ENCODE measurements at regions not wholly inside any gene's neighbourhood (a gene's known extent, or its start where the extent isn't known, plus 50 kb on each side); places are given as distances from the start of the nearest gene placed in this dataset.

- TF ChIP-seq CTCF (IDR thresholded peaks at IDR 0.05; ENCODE audit: low read depth, low read length, missing input control) (no peak), GABPA (IDR thresholded peaks at IDR 0.05 in 1 of 2, conservative IDR thresholded peaks at IDR 0.05 in 1 of 2) (no peak), YY1 (IDR thresholded peaks at IDR 0.05) (no peak), RAD21 (IDR thresholded peaks at IDR 0.05) (no peak), REST (IDR thresholded peaks at IDR 0.05) (no peak)
Measured at GRCh38 chr16:48813485-48813884, 203.5 kb upstream of the N4BP1 start.
